Naive thymus-derived CD4-positive, alpha-beta T cell (primary cell): ENCODE measurements at regions not wholly inside any gene's neighbourhood (a gene's known extent, or its start where the extent isn't known, plus 50 kb on each side); places are given as distances from the start of the nearest gene placed in this dataset.
"Not testable (repeated sequence)": the region's sequence is repeated elsewhere in the genome, so short reads cannot be mapped to it uniquely, and the experiment has no call there.

Source experiments
- ATAC-seq: fragments of 150-1000 bp; cut with Tn5 transposase; 2 replicates; pipeline ENCODE4 v1.10.0; 2021; ENCODE audit warnings: mild to moderate bottlenecking, moderate library complexity
- CTCF ChIA-PET: fragments of 350-600 bp; sonication (Branson Sonifier 250); formaldehyde crosslinking; loops from one replicate; lab custom pipeline; 2021; ENCODE audit warnings: antibody characterized with exemption; lab: Charles Lee
- POLR2A ChIA-PET: fragments of 350-600 bp; sonication (Branson Sonifier 250); formaldehyde crosslinking; loops from one replicate; lab custom pipeline; 2021; ENCODE audit warnings: antibody characterized with exemption, inconsistent platforms; lab: Charles Lee
- DNase-seq, 9 donors: peaks; one replicate each; pipeline versions ENCODE4 v3.0.0 to v3.0.0-alpha.2; 2020 to 2022; ENCODE audit warnings: mixed read lengths in 1 of 9
- H3K27ac ChIP-seq: one replicate; pipeline ENCODE4 v1.7.0; 2013; ENCODE audit warnings: mild to moderate bottlenecking, low read depth, low read length, moderate library complexity
- H3K27me3 ChIP-seq, 2 donors: one replicate each; pipeline ENCODE4 v1.7.0; 2013; ENCODE audit warnings: low read length in 2 of 2, mild to moderate bottlenecking in 2 of 2, moderate library complexity in 2 of 2; ENCODE audit not compliant: control insufficient read depth in 2 of 2, insufficient read depth in 2 of 2
- H3K36me3 ChIP-seq, 3 experiments: 1 replicate in 2 of 3; 2 replicates in 1 of 3; pipeline ENCODE4 v1.7.0; 2013; ENCODE audit warnings: low read length in 3 of 3, mild to moderate bottlenecking in 3 of 3, moderate library complexity in 1 of 3; ENCODE audit not compliant: insufficient read depth in 3 of 3, control insufficient read depth in 2 of 3
- H3K4me1 ChIP-seq, 2 donors: one replicate each; pipeline ENCODE4 v1.7.0; 2013; ENCODE audit warnings: low read length in 2 of 2, mild to moderate bottlenecking in 2 of 2, moderate library complexity in 1 of 2; ENCODE audit not compliant: control insufficient read depth in 2 of 2, insufficient read depth in 2 of 2
- H3K4me3 ChIP-seq: 2 replicates; pipeline ENCODE4 v1.7.0; 2013; ENCODE audit warnings: mild to moderate bottlenecking, low read length
- H3K9me3 ChIP-seq, 3 experiments: 1 replicate in 2 of 3; 2 replicates in 1 of 3; pipeline ENCODE4 v1.7.0; 2013; ENCODE audit warnings: low read length in 3 of 3; ENCODE audit not compliant: control insufficient read depth in 2 of 3
- H3K27ac Mint-ChIP-seq, 9 donors: one replicate each; pipeline ENCODE4 v1.8.0; 2020 to 2022; ENCODE audit warnings: mixed read lengths in 9 of 9, mild to moderate bottlenecking in 8 of 9, moderate library complexity in 5 of 9, inconsistent platforms in 2 of 9
- H3K27me3 Mint-ChIP-seq, 5 donors: one replicate each; pipeline ENCODE4 v1.8.0; 2021 to 2022; ENCODE audit warnings: mixed read lengths in 5 of 5, mild to moderate bottlenecking in 1 of 5
- H3K36me3 Mint-ChIP-seq, 5 donors: one replicate each; pipeline ENCODE4 v1.8.0; 2020 to 2022; ENCODE audit warnings: mixed read lengths in 5 of 5, mild to moderate bottlenecking in 3 of 5, inconsistent platforms in 1 of 5
- H3K4me1 Mint-ChIP-seq, 7 donors: one replicate each; pipeline ENCODE4 v1.8.0; 2020 to 2022; ENCODE audit warnings: mixed read lengths in 7 of 7, mild to moderate bottlenecking in 3 of 7, inconsistent platforms in 1 of 7
- H3K4me3 Mint-ChIP-seq, 10 donors: one replicate each; pipeline ENCODE4 v1.8.0; 2020 to 2022; ENCODE audit warnings: mild to moderate bottlenecking in 10 of 10, mixed read lengths in 10 of 10, moderate library complexity in 6 of 10, inconsistent platforms in 2 of 10
- H3K9me3 Mint-ChIP-seq, 11 donors: one replicate each; pipeline ENCODE4 v1.8.0; 2020 to 2022; ENCODE audit warnings: mixed read lengths in 11 of 11, mild to moderate bottlenecking in 4 of 11, inconsistent platforms in 1 of 11, moderate library complexity in 1 of 11
- intact Hi-C, 2 donors: fragments of 100-400 bp; cut with micrococcal nuclease; formaldehyde crosslinking; loops; one replicate each; pipeline ENCODE4 v1.15.1; 2023

DNA sequence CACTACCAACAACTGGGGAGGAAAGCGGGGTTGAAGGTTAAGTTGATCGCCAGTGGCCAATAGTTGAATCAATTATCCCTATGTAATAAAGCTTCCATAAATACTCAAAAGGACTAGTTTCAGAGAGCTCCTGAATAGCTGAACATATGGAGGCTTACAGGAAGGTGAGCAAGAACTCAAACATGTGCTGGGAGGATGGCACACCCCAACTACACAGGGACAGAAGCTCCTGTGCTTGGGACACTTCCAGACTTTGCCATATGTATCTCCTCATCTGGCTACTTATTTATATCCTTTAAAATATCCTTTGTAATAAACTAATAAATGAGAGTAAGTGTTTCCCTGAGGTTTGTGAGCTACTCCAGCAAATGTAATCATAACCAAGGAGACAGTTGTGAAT, 115.7 kb downstream of the HNMT start:
- no peak overlapping the region for H3K27ac Mint-ChIP-seq
- H3K9me3 Mint-ChIP-seq = peaks cover 0 to 7% (median 2%) of the 10 kb centered on the region in 11 donors
- Histone ChIP-seq H3K36me3 (no peaks in the 10 kb centered on the region), H3K4me3 (no peak overlapping the region), H3K27me3 (no peaks in the 10 kb centered on the region), H3K4me1 (no peaks in the 10 kb centered on the region), H3K9me3 (no peaks in the 10 kb centered on the region), H3K27ac (no peak overlapping the region)
- no peaks in the 10 kb centered on the region for H3K36me3 Mint-ChIP-seq
- intact Hi-C loops = no loop called here
- DNase-seq (no peak), ATAC-seq (no peak)
- CTCF ChIA-PET = interaction anchor here (0.7 kb wide), 1 partner anchor 29 kb away, joined by 3 read pairs; no protein-coding TSS in a partner anchor
- no peak overlapping the region for H3K4me3 Mint-ChIP-seq
- no peaks in the 10 kb centered on the region for H3K27me3 Mint-ChIP-seq
- no peaks in the 10 kb centered on the region for H3K4me1 Mint-ChIP-seq
- POLR2A ChIA-PET = no interaction called here

DNA sequence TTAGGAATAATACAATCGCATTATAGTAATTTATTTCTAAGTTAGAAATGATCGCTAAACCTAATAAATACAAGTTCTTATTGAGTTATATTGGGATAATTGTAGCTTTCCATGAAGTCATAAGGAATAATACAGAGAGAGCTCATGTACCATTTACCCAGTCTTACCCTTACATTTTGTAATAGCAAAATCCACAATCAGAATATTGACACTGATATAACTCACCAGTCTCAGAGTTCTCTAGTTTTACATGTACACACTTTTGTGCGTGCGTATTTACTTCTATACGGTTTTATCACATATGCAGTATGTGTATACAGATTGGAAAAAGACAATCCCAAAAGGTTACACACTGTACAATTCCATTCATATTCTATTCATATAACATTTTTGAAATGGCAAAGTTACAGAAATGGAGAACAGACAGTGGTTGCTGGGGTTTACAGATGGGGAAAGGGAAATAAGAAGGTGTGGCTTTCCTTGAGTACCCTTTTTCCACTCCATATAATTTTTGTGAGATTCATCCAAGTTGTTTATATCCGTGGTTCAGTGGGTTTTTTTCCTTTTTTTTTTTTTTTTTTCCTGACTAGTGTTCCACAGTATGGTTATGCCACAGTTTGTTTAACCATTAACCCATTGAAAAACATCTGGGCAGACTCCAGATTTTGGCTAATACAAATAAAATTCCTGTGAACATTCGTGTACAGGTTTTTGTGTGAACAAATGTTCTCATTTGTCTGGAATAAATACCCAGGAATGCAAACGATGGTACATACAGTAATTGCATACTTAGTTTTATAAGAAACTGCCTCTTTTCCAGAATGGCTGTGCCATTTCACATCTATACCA, 117.2 kb downstream of the HNMT start:
- ChIA-PET POLR2A (no interaction called here), CTCF (interaction anchor here (0.6 kb wide), 1 partner anchor 479 kb away, joined by 3 read pairs; no protein-coding TSS in a partner anchor)
- Histone ChIP-seq H3K36me3 (no peaks in the 10 kb centered on the region), H3K4me3 (no peak overlapping the region), H3K4me1 (no peaks in the 10 kb centered on the region), H3K9me3 (no peaks in the 10 kb centered on the region), H3K27me3 (no peaks in the 10 kb centered on the region), H3K27ac (no peak overlapping the region)
- Mint-ChIP-seq H3K27ac (no peak overlapping the region), H3K4me1 (no peaks in the 10 kb centered on the region), H3K4me3 (no peak overlapping the region), H3K9me3 (peaks cover 0 to 6% (median under 1%) of the 10 kb centered on the region in 11 donors), H3K36me3 (no peaks in the 10 kb centered on the region), H3K27me3 (no peaks in the 10 kb centered on the region)
- intact Hi-C loops = no loop called here
- DNase-seq = no peak
- no peak for ATAC-seq

DNA sequence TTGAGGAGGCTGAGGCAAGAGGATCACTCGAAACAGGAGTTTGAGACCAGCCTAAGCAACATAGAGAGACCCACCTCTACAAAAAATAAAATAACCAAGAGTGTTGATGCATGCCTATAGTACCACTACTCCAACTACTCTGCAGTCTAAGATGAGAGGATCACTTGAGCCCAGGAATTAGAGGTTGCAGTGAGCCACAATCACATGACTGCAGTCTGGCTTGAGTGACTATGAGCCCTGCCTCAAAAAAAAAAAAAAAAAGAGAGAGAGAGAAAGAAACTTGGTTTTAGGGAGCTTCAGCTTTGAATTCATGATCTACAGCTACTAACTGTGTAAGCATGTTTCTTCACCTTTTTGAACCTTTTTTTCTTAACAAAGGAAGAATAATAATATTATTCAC, 119.9 kb downstream of the HNMT start:
- peaks cover 0 to 8% (median 0%) of the 10 kb centered on the region in 11 donors for H3K9me3 Mint-ChIP-seq
- Histone ChIP-seq H3K27ac (no peak overlapping the region), H3K9me3 (no peaks in the 10 kb centered on the region), H3K4me3 (no peak overlapping the region), H3K36me3 (no peaks in the 10 kb centered on the region), H3K4me1 (no peaks in the 10 kb centered on the region), H3K27me3 (no peaks in the 10 kb centered on the region)
- POLR2A ChIA-PET = no interaction called here
- CTCF ChIA-PET = no interaction called here
- DNase-seq = no peak
- ATAC-seq = no peak
- intact Hi-C loops = no loop called here
- no peaks in the 10 kb centered on the region for H3K4me1 Mint-ChIP-seq
- H3K4me3 Mint-ChIP-seq = no peak overlapping the region
- H3K27me3 Mint-ChIP-seq = no peaks in the 10 kb centered on the region
- H3K36me3 Mint-ChIP-seq = no peaks in the 10 kb centered on the region
- H3K27ac Mint-ChIP-seq = no peak overlapping the region

DNA sequence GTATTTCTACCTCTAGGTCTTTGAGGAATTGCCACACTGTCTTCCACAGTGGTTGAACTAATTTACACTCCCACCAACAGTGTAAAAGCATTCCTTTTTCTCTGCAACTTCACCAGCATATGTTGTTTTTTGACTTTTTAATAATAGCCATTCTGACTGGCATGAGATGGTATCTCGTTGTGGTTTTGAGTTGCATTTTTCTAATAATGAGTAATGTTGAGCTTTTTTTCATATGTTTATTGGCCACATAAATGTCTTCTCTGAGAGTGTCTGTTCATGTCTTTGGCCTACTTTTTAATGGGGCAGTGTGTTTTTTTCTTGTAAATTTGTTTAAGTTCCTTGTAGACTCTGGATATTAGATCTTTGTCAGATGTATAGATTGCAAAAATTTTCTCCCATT, 121.2 kb downstream of the HNMT start:
- H3K4me1 ChIP-seq, POLR2A ChIA-PET, H3K36me3 Mint-ChIP-seq, H3K4me3 ChIP-seq, H3K4me1 Mint-ChIP-seq, H3K27me3 ChIP-seq, ATAC-seq, H3K36me3 ChIP-seq, H3K9me3 Mint-ChIP-seq, H3K9me3 ChIP-seq, DNase-seq, H3K27me3 Mint-ChIP-seq, CTCF ChIA-PET, H3K27ac ChIP-seq, H3K27ac Mint-ChIP-seq, intact Hi-C loops, H3K4me3 Mint-ChIP-seq: not testable (repeated sequence)

DNA sequence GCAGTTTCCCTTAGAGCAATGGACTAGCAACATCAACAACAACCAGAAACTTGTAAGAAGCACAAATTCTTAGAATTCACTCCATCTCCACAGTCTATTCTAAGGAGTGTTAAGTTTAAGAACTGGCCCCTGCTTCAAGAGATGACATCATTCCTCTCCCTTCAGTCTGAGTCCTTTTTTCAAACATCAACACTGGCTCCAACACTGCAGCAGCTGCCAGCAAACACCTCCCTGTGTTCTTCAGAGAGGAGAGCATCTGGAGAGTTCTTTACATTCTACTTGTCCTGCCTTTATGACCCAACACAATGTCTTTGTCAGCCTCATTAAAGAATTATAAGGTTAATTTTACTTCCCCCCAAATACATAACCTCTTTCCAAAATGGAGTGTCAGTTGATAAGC, 122.3 kb downstream of the HNMT start:
- Histone ChIP-seq H3K9me3 (no peaks in the 10 kb centered on the region), H3K36me3 (no peaks in the 10 kb centered on the region), H3K4me3 (no peak overlapping the region), H3K27ac (no peak overlapping the region), H3K4me1 (no peaks in the 10 kb centered on the region), H3K27me3 (no peaks in the 10 kb centered on the region)
- no peaks in the 10 kb centered on the region for H3K4me1 Mint-ChIP-seq
- DNase-seq (no peak), ATAC-seq (no peak)
- intact Hi-C loops = no loop called here
- H3K36me3 Mint-ChIP-seq = no peaks in the 10 kb centered on the region
- ChIA-PET CTCF (no interaction called here), POLR2A (no interaction called here)
- H3K9me3 Mint-ChIP-seq = peaks cover 0 to 7% (median 2%) of the 10 kb centered on the region in 11 donors
- no peak overlapping the region for H3K27ac Mint-ChIP-seq
- no peaks in the 10 kb centered on the region for H3K27me3 Mint-ChIP-seq
- no peak overlapping the region for H3K4me3 Mint-ChIP-seq

DNA sequence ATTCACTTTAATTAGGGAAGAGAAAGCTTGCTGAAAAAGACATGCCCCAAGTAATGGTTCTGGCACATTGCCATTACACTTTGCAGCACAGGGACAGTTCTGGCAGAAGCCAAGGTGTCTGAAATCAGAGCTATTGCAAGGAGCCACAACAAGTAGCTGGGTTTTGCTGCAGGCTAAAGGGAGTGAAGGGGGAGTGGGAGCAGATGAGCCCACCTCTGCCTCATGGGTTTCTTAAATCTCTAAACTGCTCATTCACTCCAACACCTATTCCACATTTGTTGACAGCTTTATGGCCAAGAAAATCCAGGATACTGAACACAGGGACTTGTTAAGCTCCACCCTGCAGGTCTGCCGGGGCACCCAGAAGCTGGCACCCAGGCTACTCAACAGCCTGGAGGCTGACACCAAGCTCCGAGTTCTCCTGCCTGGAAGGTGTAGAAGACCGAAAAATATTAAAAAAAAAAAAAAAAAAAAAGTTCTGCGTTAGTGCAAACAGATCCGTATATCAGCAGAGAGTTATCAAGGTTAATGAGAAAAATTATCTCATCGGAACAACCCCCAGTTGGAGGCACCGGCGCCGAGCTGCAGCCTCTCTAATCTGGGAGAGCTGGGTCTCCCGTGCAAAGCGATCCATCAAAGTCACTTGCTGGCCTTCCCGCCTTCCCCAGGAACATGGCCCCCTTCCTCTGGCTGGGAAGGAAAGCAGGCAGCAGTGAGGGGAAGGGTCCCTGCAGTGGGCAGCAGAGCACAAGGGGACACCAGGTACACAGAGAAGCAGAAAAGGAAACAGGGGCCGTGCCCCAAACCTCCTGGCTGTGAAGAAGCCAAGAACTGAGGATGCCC, 123.7 kb downstream of the HNMT start:
- ATAC-seq (no peak), DNase-seq (no peak)
- Histone ChIP-seq H3K27me3 (no peaks in the 10 kb centered on the region), H3K4me1 (no peaks in the 10 kb centered on the region), H3K36me3 (no peaks in the 10 kb centered on the region), H3K27ac (no peak overlapping the region), H3K4me3 (no peak overlapping the region), H3K9me3 (no peaks in the 10 kb centered on the region)
- H3K4me3 Mint-ChIP-seq = no peak overlapping the region
- H3K4me1 Mint-ChIP-seq = no peaks in the 10 kb centered on the region
- H3K36me3 Mint-ChIP-seq = no peaks in the 10 kb centered on the region
- H3K9me3 Mint-ChIP-seq = peaks cover 0 to 7% (median 2%) of the 10 kb centered on the region in 11 donors
- H3K27me3 Mint-ChIP-seq = no peaks in the 10 kb centered on the region
- ChIA-PET CTCF (no interaction called here), POLR2A (no interaction called here)
- H3K27ac Mint-ChIP-seq = no peak overlapping the region
- intact Hi-C loops = no loop called here
